ENCODE measurements at regions not wholly inside any gene's neighbourhood (a gene's known extent, or its start where the extent isn't known, plus 50 kb on each side); places are given as distances from the start of the nearest gene placed in this dataset.

GRCh38 chr1:170284016-170284415 lies 138.3 kb downstream of the NTMT2 start:
- no peaks in the 10 kb centered on the region for H3K36me3 Mint-ChIP-seq (ENCODE audit: unreplicated experiment)
- no peaks in the 10 kb centered on the region for H3K27me3 Mint-ChIP-seq (ENCODE audit: unreplicated experiment)
- H3K9me3 Mint-ChIP-seq (ENCODE audit: unreplicated experiment) = peaks cover under 1% of the 10 kb centered on the region
- H3K4me3 Mint-ChIP-seq (ENCODE audit: unreplicated experiment) = no peak overlapping the region
- no peak overlapping the region for H3K27ac Mint-ChIP-seq (ENCODE audit: unreplicated experiment)
- no peaks in the 10 kb centered on the region for H3K4me1 Mint-ChIP-seq (ENCODE audit: unreplicated experiment)
- no peak for DNase-seq (ENCODE audit: extremely low spot score, unreplicated experiment)
- TF ChIP-seq, protein P1, sequence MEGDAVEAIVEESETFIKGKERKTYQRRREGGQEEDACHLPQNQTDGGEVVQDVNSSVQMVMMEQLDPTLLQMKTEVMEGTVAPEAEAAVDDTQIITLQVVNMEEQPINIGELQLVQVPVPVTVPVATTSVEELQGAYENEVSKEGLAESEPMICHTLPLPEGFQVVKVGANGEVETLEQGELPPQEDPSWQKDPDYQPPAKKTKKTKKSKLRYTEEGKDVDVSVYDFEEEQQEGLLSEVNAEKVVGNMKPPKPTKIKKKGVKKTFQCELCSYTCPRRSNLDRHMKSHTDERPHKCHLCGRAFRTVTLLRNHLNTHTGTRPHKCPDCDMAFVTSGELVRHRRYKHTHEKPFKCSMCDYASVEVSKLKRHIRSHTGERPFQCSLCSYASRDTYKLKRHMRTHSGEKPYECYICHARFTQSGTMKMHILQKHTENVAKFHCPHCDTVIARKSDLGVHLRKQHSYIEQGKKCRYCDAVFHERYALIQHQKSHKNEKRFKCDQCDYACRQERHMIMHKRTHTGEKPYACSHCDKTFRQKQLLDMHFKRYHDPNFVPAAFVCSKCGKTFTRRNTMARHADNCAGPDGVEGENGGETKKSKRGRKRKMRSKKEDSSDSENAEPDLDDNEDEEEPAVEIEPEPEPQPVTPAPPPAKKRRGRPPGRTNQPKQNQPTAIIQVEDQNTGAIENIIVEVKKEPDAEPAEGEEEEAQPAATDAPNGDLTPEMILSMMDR (IDR thresholded peaks at IDR 0.05) = no peak

DNA sequence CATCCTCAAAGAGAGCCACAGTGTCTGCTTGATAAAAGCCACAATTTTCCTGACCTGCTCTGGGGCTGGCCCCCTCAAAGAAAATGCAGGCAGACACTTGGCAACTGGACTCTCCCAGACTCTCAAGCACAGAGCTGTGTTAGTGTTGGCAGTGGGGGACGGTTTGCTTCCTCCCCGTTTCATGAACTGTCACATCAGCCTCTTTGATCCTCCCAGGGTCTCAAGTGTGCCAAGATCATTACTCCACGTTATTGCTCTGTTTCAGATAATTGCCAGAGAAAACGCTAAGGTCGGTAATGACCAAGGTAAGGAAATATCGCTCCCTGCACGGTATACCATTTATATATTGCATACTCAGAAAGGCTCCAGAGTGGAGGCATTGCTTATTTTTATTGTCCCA lies 138.8 kb downstream of the NTMT2 start:
- Mint-ChIP-seq H3K4me3 (ENCODE audit: unreplicated experiment) (no peak overlapping the region), H3K9me3 (ENCODE audit: unreplicated experiment) (no peaks in the 10 kb centered on the region)
- TF ChIP-seq, protein P1 (IDR thresholded peaks at IDR 0.05) = no peak

DNA sequence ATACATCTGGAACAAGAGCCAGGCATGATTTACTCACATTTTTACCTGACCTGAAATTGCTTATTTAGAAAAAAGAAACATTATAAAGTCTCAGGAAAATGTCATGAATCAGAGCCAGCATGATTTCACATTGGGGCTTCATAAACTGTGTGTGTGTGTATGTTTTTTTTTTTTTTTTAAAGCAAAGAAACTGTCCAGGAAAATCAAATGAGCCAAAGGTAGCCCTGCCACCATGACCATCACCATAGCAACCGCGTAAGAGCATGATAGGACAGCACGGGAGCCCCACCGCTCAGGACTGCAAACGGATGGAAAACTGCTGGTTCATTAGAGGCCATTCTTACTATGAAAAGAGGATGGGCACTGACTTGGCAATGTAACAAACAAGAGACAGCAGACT lies 139.2 kb downstream of the NTMT2 start:
- H3K27ac Mint-ChIP-seq (ENCODE audit: unreplicated experiment) = no peak overlapping the region
- no peak overlapping the region for H3K4me3 Mint-ChIP-seq (ENCODE audit: unreplicated experiment)
- no peaks in the 10 kb centered on the region for H3K27me3 Mint-ChIP-seq (ENCODE audit: unreplicated experiment)
- H3K4me1 Mint-ChIP-seq (ENCODE audit: unreplicated experiment) = peaks cover 3% of the 10 kb centered on the region
- H3K36me3 Mint-ChIP-seq (ENCODE audit: unreplicated experiment) = no peaks in the 10 kb centered on the region
- no peak for DNase-seq (ENCODE audit: extremely low spot score, unreplicated experiment)
- TF ChIP-seq, protein P1 (IDR thresholded peaks at IDR 0.05) = no peak
- H3K9me3 Mint-ChIP-seq (ENCODE audit: unreplicated experiment) = no peaks in the 10 kb centered on the region

More for the DNA sequence above, 138.8 kb downstream of the NTMT2 start:
- Mint-ChIP-seq H3K27me3 (ENCODE audit: unreplicated experiment) (no peaks in the 10 kb centered on the region), H3K36me3 (ENCODE audit: unreplicated experiment) (no peaks in the 10 kb centered on the region), H3K4me1 (ENCODE audit: unreplicated experiment) (no peaks in the 10 kb centered on the region), H3K27ac (ENCODE audit: unreplicated experiment) (no peak overlapping the region)
- DNase-seq (ENCODE audit: extremely low spot score, unreplicated experiment) = no peak

- Mint-ChIP-seq H3K9me3 (ENCODE audit: unreplicated experiment) (peaks cover 4% of the 10 kb centered on the region), H3K36me3 (ENCODE audit: unreplicated experiment) (no peaks in the 10 kb centered on the region), H3K27ac (ENCODE audit: unreplicated experiment) (no peak overlapping the region), H3K4me1 (ENCODE audit: unreplicated experiment) (peaks cover 32% of the 10 kb centered on the region), H3K4me3 (ENCODE audit: unreplicated experiment) (no peak overlapping the region), H3K27me3 (ENCODE audit: unreplicated experiment) (no peaks in the 10 kb centered on the region)
- DNase-seq (ENCODE audit: extremely low spot score, unreplicated experiment) = no peak
- TF ChIP-seq, protein P1 (IDR thresholded peaks at IDR 0.05) = no peak
Observed at GRCh38 chr1:170288155-170288554, 142.4 kb downstream of the NTMT2 start.

- Mint-ChIP-seq H3K4me3 (ENCODE audit: unreplicated experiment) (no peak overlapping the region), H3K27ac (ENCODE audit: unreplicated experiment) (no peak overlapping the region), H3K4me1 (ENCODE audit: unreplicated experiment) (peaks cover 32% of the 10 kb centered on the region), H3K9me3 (ENCODE audit: unreplicated experiment) (peaks cover 4% of the 10 kb centered on the region), H3K36me3 (ENCODE audit: unreplicated experiment) (no peaks in the 10 kb centered on the region), H3K27me3 (ENCODE audit: unreplicated experiment) (no peaks in the 10 kb centered on the region)
- TF ChIP-seq, protein P1 (IDR thresholded peaks at IDR 0.05) = no peak
- DNase-seq (ENCODE audit: extremely low spot score, unreplicated experiment) = no peak
Observed at GRCh38 chr1:170290276-170290675, 144.5 kb downstream of the NTMT2 start.

Data from osteocyte (in vitro differentiated cells).